ENCODE measurements at regions not wholly inside any gene's neighbourhood (a gene's known extent, or its start where the extent isn't known, plus 50 kb on each side); places are given as distances from the start of the nearest gene placed in this dataset.

- H3K4me3 ChIP-seq (ENCODE audit: insufficient read depth, low read depth, low read length) = no peak overlapping the region
- no peak overlapping the region for H2AFZ ChIP-seq (ENCODE audit: low read depth, low read length)
- Mint-ChIP-seq H3K9me3 (ENCODE audit: unreplicated experiment) (peaks cover 8% of the 10 kb centered on the region), H3K4me3 (ENCODE audit: unreplicated experiment) (no peak overlapping the region), H3K4me1 (ENCODE audit: low read depth, unreplicated experiment) (no peaks in the 10 kb centered on the region), H3K36me3 (ENCODE audit: low read depth, unreplicated experiment) (peaks cover 3% of the 10 kb centered on the region), H3K27me3 (ENCODE audit: low read depth, unreplicated experiment) (peaks cover 23% of the 10 kb centered on the region), H3K27ac (ENCODE audit: unreplicated experiment) (no peak overlapping the region)
- no peaks in the 10 kb centered on the region for H3K4me1 ChIP-seq (ENCODE audit: insufficient read depth, low read length)
- peaks cover 2% of the 10 kb centered on the region for H3K9me3 ChIP-seq (ENCODE audit: insufficient read depth, low read depth, low read length)
- DNase-seq (ENCODE audit: low read depth) (no peak), FAIRE-seq (no peak)
- no peaks in the 10 kb centered on the region for H3K27me3 ChIP-seq (ENCODE audit: insufficient read depth, low read length)
- no peak overlapping the region for H3K4me2 ChIP-seq (ENCODE audit: low read length)
- TF ChIP-seq, protein P1, sequence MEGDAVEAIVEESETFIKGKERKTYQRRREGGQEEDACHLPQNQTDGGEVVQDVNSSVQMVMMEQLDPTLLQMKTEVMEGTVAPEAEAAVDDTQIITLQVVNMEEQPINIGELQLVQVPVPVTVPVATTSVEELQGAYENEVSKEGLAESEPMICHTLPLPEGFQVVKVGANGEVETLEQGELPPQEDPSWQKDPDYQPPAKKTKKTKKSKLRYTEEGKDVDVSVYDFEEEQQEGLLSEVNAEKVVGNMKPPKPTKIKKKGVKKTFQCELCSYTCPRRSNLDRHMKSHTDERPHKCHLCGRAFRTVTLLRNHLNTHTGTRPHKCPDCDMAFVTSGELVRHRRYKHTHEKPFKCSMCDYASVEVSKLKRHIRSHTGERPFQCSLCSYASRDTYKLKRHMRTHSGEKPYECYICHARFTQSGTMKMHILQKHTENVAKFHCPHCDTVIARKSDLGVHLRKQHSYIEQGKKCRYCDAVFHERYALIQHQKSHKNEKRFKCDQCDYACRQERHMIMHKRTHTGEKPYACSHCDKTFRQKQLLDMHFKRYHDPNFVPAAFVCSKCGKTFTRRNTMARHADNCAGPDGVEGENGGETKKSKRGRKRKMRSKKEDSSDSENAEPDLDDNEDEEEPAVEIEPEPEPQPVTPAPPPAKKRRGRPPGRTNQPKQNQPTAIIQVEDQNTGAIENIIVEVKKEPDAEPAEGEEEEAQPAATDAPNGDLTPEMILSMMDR (IDR thresholded peaks at IDR 0.05; ENCODE audit: insufficient read depth, low read depth, low read length) = no peak
- TF ChIP-seq EZH2 (IDR thresholded peaks at IDR 0.05; ENCODE audit: insufficient read depth, low read length) = no peak
- H4K20me1 ChIP-seq (ENCODE audit: insufficient read depth, low read length) = no peaks in the 10 kb centered on the region
- H3K9ac ChIP-seq (ENCODE audit: low read length) = no peak overlapping the region
- no peaks in the 10 kb centered on the region for H3K36me3 ChIP-seq (ENCODE audit: insufficient read depth, low read length)
- no peak overlapping the region for H3K27ac ChIP-seq (ENCODE audit: low read depth, low read length)
- no peaks in the 10 kb centered on the region for H3K79me2 ChIP-seq (ENCODE audit: insufficient read depth, low read length)
Observed at GRCh38 chr18:10152475-10152874, 238.7 kb downstream of the VAPA start.

DNA sequence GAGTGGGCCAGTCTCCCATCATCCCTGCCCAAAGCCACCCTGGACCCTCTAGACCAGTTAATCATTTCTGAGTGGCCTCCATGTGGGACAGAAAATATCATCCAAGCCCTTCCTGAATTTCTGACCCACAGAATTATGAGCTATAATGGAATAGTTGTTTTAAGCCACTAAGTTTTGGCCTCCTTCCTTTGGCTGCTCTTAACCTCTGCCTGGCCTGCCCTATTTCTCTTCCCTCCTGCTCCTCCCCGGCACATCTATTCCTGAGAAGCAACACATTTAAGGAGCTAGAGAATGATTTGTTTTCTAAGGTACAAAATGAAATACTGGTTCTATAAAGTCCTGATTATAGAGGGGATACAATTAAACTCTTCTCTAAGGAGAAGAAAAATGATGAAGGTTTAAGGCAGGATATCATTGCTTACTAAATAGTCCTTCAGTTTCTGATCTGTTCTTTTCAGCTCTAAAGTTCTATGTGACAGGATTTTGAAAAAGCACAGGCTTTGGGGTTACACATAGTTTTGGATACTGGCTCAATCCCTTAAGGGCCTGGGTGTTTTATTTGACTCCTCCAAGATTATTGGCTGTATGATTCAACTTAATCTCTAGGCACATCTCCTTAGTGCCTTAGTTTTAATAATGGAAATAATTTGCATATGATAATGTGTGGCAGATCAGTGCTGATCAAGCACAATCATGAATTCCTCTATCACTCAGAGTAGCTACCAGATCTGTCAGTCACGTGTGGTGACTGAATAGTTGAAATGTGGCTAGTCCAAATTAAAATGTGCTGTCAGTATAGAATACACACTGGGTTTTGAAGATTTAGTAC, 240.3 kb downstream of the VAPA start:
- Histone ChIP-seq H3K27me3 (ENCODE audit: insufficient read depth, low read length) (no peaks in the 10 kb centered on the region), H3K4me3 (ENCODE audit: insufficient read depth, low read depth, low read length) (no peak overlapping the region), H4K20me1 (ENCODE audit: insufficient read depth, low read length) (no peaks in the 10 kb centered on the region), H3K79me2 (ENCODE audit: insufficient read depth, low read length) (no peaks in the 10 kb centered on the region), H3K36me3 (ENCODE audit: insufficient read depth, low read length) (no peaks in the 10 kb centered on the region), H3K9me3 (ENCODE audit: insufficient read depth, low read depth, low read length) (peaks cover 2% of the 10 kb centered on the region), H3K9ac (ENCODE audit: low read length) (no peak overlapping the region), H3K4me2 (ENCODE audit: low read length) (no peak overlapping the region), H3K4me1 (ENCODE audit: insufficient read depth, low read length) (no peaks in the 10 kb centered on the region), H3K27ac (ENCODE audit: low read depth, low read length) (no peak overlapping the region), H2AFZ (ENCODE audit: low read depth, low read length) (no peak overlapping the region)
- H3K4me1 Mint-ChIP-seq (ENCODE audit: low read depth, unreplicated experiment) = no peaks in the 10 kb centered on the region
- no peak overlapping the region for H3K4me3 Mint-ChIP-seq (ENCODE audit: unreplicated experiment)
- TF ChIP-seq, protein P1 (IDR thresholded peaks at IDR 0.05; ENCODE audit: insufficient read depth, low read depth, low read length) = no peak
- no peak for TF ChIP-seq EZH2 (IDR thresholded peaks at IDR 0.05; ENCODE audit: insufficient read depth, low read length)
- peaks cover 3% of the 10 kb centered on the region for H3K36me3 Mint-ChIP-seq (ENCODE audit: low read depth, unreplicated experiment)
- FAIRE-seq (no peak), DNase-seq (ENCODE audit: low read depth) (no peak)
- H3K9me3 Mint-ChIP-seq (ENCODE audit: unreplicated experiment) = peaks cover 10% of the 10 kb centered on the region
- peaks cover 13% of the 10 kb centered on the region for H3K27me3 Mint-ChIP-seq (ENCODE audit: low read depth, unreplicated experiment)
- H3K27ac Mint-ChIP-seq (ENCODE audit: unreplicated experiment) = no peak overlapping the region

- no peaks in the 10 kb centered on the region for H3K27me3 ChIP-seq (ENCODE audit: insufficient read depth, low read length)
- DNase-seq (ENCODE audit: low read depth) (no peak), FAIRE-seq (no peak)
- Mint-ChIP-seq H3K4me1 (ENCODE audit: low read depth, unreplicated experiment) (no peaks in the 10 kb centered on the region), H3K9me3 (ENCODE audit: unreplicated experiment) (peaks cover 8% of the 10 kb centered on the region), H3K36me3 (ENCODE audit: low read depth, unreplicated experiment) (no peaks in the 10 kb centered on the region), H3K27ac (ENCODE audit: unreplicated experiment) (no peak overlapping the region), H3K27me3 (ENCODE audit: low read depth, unreplicated experiment) (no peaks in the 10 kb centered on the region), H3K4me3 (ENCODE audit: unreplicated experiment) (no peak overlapping the region)
- no peak overlapping the region for H3K27ac ChIP-seq (ENCODE audit: low read depth, low read length)
- H3K4me1 ChIP-seq (ENCODE audit: insufficient read depth, low read length) = no peaks in the 10 kb centered on the region
- H3K4me2 ChIP-seq (ENCODE audit: low read length) = no peak overlapping the region
- H3K36me3 ChIP-seq (ENCODE audit: insufficient read depth, low read length) = no peaks in the 10 kb centered on the region
- H3K9ac ChIP-seq (ENCODE audit: low read length) = no peak overlapping the region
- H2AFZ ChIP-seq (ENCODE audit: low read depth, low read length) = no peak overlapping the region
- H3K9me3 ChIP-seq (ENCODE audit: insufficient read depth, low read depth, low read length) = peaks cover 2% of the 10 kb centered on the region
- TF ChIP-seq EZH2 (IDR thresholded peaks at IDR 0.05; ENCODE audit: insufficient read depth, low read length) = no peak
- TF ChIP-seq, protein P1 (IDR thresholded peaks at IDR 0.05; ENCODE audit: insufficient read depth, low read depth, low read length) = no peak
- no peaks in the 10 kb centered on the region for H3K79me2 ChIP-seq (ENCODE audit: insufficient read depth, low read length)
- no peak overlapping the region for H3K4me3 ChIP-seq (ENCODE audit: insufficient read depth, low read depth, low read length)
- H4K20me1 ChIP-seq (ENCODE audit: insufficient read depth, low read length) = no peaks in the 10 kb centered on the region
Observed at GRCh38 chr18:10157706-10158105, 243.9 kb downstream of the VAPA start.

All from astrocyte (in vitro differentiated cells and primary cell).